Sigmoid colon (tissue), 6 donors: ENCODE measurements at regions not wholly inside any gene's neighbourhood (a gene's known extent, or its start where the extent isn't known, plus 50 kb on each side); places are given as distances from the start of the nearest gene placed in this dataset.
A peak's percentile ranks its signal among the peaks of the same experiment; 100 is the strongest.

ENCODE experiments used
- DNase-seq: peaks from one replicate; pipeline ENCODE4 v3.0.0-alpha.2; 2019
- H3K27ac ChIP-seq, 4 donors: fragments of 200-600 bp; sonication (generic); one replicate each; pipeline ENCODE4 v1.5.1; 2016 to 2019; ENCODE audit warnings: mild to moderate bottlenecking in 1 of 4
- H3K27me3 ChIP-seq, 3 donors: fragments of 200-600 bp; sonication (generic); one replicate each; pipeline ENCODE4 v1.5.1; 2019; ENCODE audit warnings: mild to moderate bottlenecking in 1 of 3
- H3K36me3 ChIP-seq, 4 donors: fragments of 200-600 bp; sonication (generic); one replicate each; pipeline ENCODE4 v1.5.1; 2016 to 2019
- H3K4me1 ChIP-seq, 4 donors: fragments of 200-600 bp; sonication (generic); one replicate each; pipeline ENCODE4 v1.5.1; 2017 to 2019
- H3K4me3 ChIP-seq, 4 donors: fragments of 200-600 bp; sonication (generic); one replicate each; pipeline ENCODE4 v1.5.1; 2017 to 2019; ENCODE audit warnings: mild to moderate bottlenecking in 2 of 4, moderate library complexity in 1 of 4
- H3K9me3 ChIP-seq, 4 donors: fragments of 200-600 bp in 3 of 4; sonication (generic) in 3 of 4; one replicate each; pipeline versions ENCODE4 v1.5.1 to v1.6.1; 2013 to 2019
- EP300 ChIP-seq, 4 donors: sonication (generic); formaldehyde crosslinking; IDR thresholded peaks; one replicate each; pipeline ENCODE4 v1.6.1; 2017; ENCODE audit warnings: antibody characterized with exemption in 4 of 4
- POLR2A ChIP-seq, 2 donors: fragments of 450-650 bp; IDR thresholded peaks; one replicate each; pipeline ENCODE4 v1.6.1; 2016; ENCODE audit warnings: antibody characterized with exemption in 2 of 2, mild to moderate bottlenecking in 2 of 2, moderate library complexity in 2 of 2
- POLR2AphosphoS5 ChIP-seq, 4 donors: sonication (generic); formaldehyde crosslinking; IDR thresholded peaks; one replicate each; pipeline ENCODE4 v1.6.1; 2017; ENCODE audit warnings: antibody characterized with exemption in 4 of 4
- WGBS, 2 donors: extraction: QIAGEN DNeasy Blood & Tissue Kit; methylation state at CpG; one replicate each; pipeline ENCODE4 v1.1.7; 2013; 5-methylcytosine and 5-hydroxymethylcytosine counted together
- intact Hi-C: fragments of 100-400 bp; cut with DNase I; formaldehyde crosslinking; loops from one replicate; pipeline ENCODE4 v1.15.1; 2023
- TF ChIP-seq, protein P1 (sequence below), 4 experiments: fragments of 450-650 bp in 3 of 4; fragments of 200-600 bp in 1 of 4; IDR thresholded peaks; one replicate each; pipeline ENCODE4 v1.5.1; 2016 to 2019; ENCODE audit warnings: antibody characterized with exemption in 4 of 4, mild to moderate bottlenecking in 3 of 4, moderate library complexity in 2 of 4
- donor health status: healthy with polysubstance abuse.
- donor health status: healthy.

DNA sequence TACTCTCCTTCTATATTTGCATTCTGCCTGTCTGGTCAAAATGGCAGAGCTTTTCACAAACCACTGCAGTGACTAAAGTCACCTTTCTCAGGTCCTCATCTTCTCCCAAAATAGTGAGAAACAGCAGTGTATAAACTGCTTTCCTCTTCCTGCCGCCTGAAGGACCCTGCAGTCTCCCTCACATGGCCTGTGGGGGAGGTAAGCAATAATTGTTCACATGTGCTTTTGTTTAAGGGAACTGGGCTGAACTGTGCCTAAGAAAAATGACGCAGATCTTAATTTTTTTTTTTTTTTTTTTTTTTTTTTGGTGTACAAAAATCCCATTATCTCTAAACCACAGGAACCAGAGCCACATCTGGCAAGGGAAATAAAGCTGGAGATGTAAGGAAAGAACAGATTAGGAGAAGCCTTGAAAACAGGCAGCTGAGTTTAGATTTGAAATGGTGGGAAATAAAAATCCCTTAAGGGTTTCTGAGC is 131.7 kb upstream of the VLDLR start:
- no peaks in the 10 kb centered on the region for H3K36me3 ChIP-seq
- WGBS, 2 donors, result 74 to 84% methylated on average over 2 of the region's 2 CpGs
- H3K9me3 ChIP-seq, result no peaks in the 10 kb centered on the region
- TF ChIP-seq POLR2AphosphoS5 (IDR thresholded peaks at IDR 0.05) (no peak), POLR2A (IDR thresholded peaks at IDR 0.05) (no peak), EP300 (IDR thresholded peaks at IDR 0.05) (no peak)
- TF ChIP-seq, protein P1, sequence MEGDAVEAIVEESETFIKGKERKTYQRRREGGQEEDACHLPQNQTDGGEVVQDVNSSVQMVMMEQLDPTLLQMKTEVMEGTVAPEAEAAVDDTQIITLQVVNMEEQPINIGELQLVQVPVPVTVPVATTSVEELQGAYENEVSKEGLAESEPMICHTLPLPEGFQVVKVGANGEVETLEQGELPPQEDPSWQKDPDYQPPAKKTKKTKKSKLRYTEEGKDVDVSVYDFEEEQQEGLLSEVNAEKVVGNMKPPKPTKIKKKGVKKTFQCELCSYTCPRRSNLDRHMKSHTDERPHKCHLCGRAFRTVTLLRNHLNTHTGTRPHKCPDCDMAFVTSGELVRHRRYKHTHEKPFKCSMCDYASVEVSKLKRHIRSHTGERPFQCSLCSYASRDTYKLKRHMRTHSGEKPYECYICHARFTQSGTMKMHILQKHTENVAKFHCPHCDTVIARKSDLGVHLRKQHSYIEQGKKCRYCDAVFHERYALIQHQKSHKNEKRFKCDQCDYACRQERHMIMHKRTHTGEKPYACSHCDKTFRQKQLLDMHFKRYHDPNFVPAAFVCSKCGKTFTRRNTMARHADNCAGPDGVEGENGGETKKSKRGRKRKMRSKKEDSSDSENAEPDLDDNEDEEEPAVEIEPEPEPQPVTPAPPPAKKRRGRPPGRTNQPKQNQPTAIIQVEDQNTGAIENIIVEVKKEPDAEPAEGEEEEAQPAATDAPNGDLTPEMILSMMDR (IDR thresholded peaks at IDR 0.05), result no peak
- no peak overlapping the region for H3K27ac ChIP-seq
- H3K4me1 ChIP-seq, result peaks cover 0 to 31% (median 23%) of the 10 kb centered on the region in 4 donors
- no peak for DNase-seq
- intact Hi-C loops, result loop anchor here (5.0 kb wide), 1 partner anchor 132 kb away; the partner anchor contains the start of gene VLDLR
- no peaks in the 10 kb centered on the region for H3K27me3 ChIP-seq
- H3K4me3 ChIP-seq, result no peak overlapping the region

DNA sequence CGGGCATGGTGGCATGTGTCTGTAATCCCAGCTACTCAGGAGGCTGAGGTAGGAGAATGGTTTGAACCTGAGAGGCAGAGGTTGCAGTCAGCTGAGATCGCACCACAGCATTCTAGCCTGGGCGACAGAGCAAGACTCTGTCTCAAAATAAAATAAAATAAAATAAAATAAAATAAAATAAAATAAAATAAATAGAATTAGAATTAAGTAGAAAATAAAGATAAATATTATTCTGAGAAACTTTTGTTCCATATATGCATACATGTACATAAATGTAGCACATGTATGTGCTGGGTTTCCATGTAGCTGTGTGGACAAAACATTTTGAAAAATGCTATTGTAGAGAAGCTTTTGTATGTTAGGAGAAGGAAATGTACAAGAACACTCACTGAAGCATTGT is 129.4 kb upstream of the VLDLR start:
- Histone ChIP-seq H3K36me3 (no peaks in the 10 kb centered on the region), H3K27ac (no peak overlapping the region), H3K9me3 (no peaks in the 10 kb centered on the region), H3K4me3 (no peak overlapping the region), H3K27me3 (no peaks in the 10 kb centered on the region), H3K4me1 (peaks cover 0 to 26% (median 22%) of the 10 kb centered on the region in 4 donors)
- TF ChIP-seq POLR2A (IDR thresholded peaks at IDR 0.05), result no peak
- intact Hi-C loops, result loop anchor here (5.0 kb wide), 1 partner anchor 130 kb away; the partner anchor contains the start of gene VLDLR
- WGBS, 2 donors, result 96 to 100% methylated on average over 3 of the region's 3 CpGs
- no peak for DNase-seq

DNA sequence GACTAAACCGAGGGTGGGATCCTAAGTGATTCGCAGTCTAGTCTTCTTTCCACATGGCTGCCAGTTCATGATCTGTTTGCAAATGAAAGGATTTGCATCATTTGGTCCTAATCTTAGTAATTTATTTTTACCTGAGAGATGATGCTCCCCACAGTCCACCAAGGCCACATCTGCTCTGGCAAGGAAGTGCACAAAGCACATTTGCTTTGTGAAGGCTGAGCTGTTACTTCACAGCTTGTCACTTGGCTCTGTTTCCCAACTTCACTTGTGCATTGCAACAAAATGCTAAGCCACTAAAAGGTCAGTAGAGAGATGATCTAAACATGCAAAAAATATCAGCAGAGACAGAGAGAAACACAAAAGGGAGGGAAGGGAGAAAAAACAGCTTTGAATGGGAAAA is 128.5 kb upstream of the VLDLR start:
- Histone ChIP-seq H3K4me1 (peaks cover 0 to 26% (median 22%) of the 10 kb centered on the region in 4 donors), H3K27me3 (no peaks in the 10 kb centered on the region), H3K9me3 (no peaks in the 10 kb centered on the region), H3K36me3 (no peaks in the 10 kb centered on the region), H3K27ac (peak overlapping the region in 2 of 4 donors; percentile 35 to 56), H3K4me3 (no peak overlapping the region)
- intact Hi-C loops, result loop anchor here (5.0 kb wide), 1 partner anchor 129 kb away; the partner anchor contains the start of gene VLDLR
- TF ChIP-seq EP300 (IDR thresholded peaks at IDR 0.05) (no peak), POLR2AphosphoS5 (IDR thresholded peaks at IDR 0.05) (peak in 3 of 4 donors; percentile 29 to 48 (median 30))
- 77 to 81% methylated on average over 2 of the region's 2 CpGs for WGBS, 2 donors
- DNase-seq, result peak; percentile 64

DNA sequence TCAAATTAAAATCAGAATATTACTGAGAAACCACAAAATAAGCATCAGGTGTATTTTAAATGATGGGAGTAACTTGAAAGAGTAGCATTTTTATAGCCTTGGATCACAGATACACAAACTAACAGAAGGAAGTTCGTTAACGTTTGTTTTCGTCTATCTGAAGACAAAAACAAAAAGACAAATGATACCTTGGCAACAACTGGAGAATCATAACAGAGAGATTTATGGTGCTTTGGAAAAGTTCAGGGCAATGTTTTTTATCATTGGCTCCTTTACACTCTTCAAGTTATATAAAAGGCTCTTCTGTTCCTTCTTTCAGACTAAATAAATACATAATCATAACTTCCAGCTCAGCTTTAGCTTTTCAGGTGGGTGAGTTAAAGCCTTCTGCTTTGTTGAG is 128.1 kb upstream of the VLDLR start:
- WGBS, 2 donors, result 9 to 44% methylated on average over 3 of the region's 3 CpGs
- peak overlapping the region in 2 of 4 donors; percentile 35 to 56 for H3K27ac ChIP-seq

DNA sequence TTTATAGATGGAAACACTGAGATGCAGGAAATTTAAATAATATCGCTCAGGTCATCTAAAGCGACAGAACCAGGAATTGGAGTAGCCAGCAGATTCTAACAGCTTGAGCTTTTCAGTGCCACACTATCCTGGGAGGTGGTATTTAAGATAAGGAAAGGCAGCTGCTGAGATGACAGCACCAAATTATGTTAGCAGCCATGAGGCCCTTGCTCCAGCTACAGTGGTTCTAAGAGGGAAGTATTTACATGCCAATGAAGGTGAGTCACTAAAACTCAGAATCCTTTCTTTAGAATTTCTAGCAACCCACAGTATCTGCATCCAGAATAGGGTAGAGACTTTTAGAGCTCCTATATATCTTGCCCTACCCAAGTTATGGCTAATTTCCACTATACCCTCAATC is 127.0 kb upstream of the VLDLR start:
- Histone ChIP-seq H3K4me1 (peaks cover 0 to 36% (median 22%) of the 10 kb centered on the region in 4 donors), H3K27me3 (no peaks in the 10 kb centered on the region), H3K4me3 (no peak overlapping the region), H3K9me3 (no peaks in the 10 kb centered on the region), H3K36me3 (no peaks in the 10 kb centered on the region), H3K27ac (peak overlapping the region in 2 of 4 donors; percentile 35 to 56)
- DNase-seq, result no peak
- 86 to 88% methylated on average over 2 of the region's 2 CpGs for WGBS, 2 donors
- TF ChIP-seq POLR2AphosphoS5 (IDR thresholded peaks at IDR 0.05) (no peak), POLR2A (IDR thresholded peaks at IDR 0.05) (no peak), EP300 (IDR thresholded peaks at IDR 0.05) (no peak)
- TF ChIP-seq, protein P1 (IDR thresholded peaks at IDR 0.05), result no peak
- intact Hi-C loops, result loop anchor here (5.0 kb wide), 1 partner anchor 128 kb away; the partner anchor contains the start of gene VLDLR

More for the DNA sequence above, 128.1 kb upstream of the VLDLR start:
- Histone ChIP-seq H3K4me1 (peaks cover 0 to 26% (median 22%) of the 10 kb centered on the region in 4 donors), H3K4me3 (no peak overlapping the region), H3K9me3 (no peaks in the 10 kb centered on the region), H3K27me3 (no peaks in the 10 kb centered on the region), H3K36me3 (no peaks in the 10 kb centered on the region)
- TF ChIP-seq POLR2A (IDR thresholded peaks at IDR 0.05), result no peak
- intact Hi-C loops, result loop anchor here (5.0 kb wide), 1 partner anchor 129 kb away; the partner anchor contains the start of gene VLDLR
- DNase-seq, result no peak

DNA sequence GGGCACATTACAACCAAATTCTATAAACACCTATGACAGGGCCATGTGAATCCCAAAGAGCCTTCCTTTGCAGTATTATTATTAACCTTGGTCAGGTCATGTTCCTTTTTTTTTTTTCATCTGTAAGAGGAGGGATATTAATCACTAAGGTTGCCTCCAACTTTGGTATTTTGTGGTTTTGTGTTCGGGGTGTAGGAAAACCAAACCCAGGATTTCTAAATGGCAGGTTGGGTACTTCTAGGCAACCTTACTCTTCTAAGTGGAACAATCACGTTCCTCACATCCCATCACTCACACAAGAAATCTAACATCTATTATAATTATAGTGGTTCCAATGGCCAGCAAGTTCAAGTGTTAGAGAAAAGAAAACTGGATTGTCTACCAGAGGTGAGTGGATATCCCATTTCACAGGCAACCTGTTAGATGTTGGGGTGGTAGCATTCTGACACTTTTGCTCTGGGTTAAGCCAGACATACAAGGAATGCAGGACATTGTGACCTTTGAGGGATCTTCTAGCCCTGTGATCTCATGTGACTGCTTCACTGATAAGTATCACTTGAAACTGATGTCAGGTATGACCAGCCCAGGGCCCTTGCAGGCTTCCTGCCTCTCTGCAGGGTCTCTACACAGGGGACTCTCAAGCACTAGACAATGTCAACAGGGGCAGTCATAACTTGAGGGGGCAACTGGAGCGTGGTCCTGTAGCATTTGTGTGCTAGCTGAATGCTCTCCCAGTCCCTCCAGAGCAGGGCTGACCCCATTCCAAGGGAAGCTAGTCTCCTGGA is 126.2 kb upstream of the VLDLR start:
- peak overlapping the region in 2 of 4 donors; percentile 35 to 56 for H3K27ac ChIP-seq
- TF ChIP-seq EP300 (IDR thresholded peaks at IDR 0.05) (no peak), POLR2AphosphoS5 (IDR thresholded peaks at IDR 0.05) (no peak), POLR2A (IDR thresholded peaks at IDR 0.05) (no peak)
- TF ChIP-seq, protein P1 (IDR thresholded peaks at IDR 0.05), result no peak
- no peak for DNase-seq
- no peaks in the 10 kb centered on the region for H3K36me3 ChIP-seq
- intact Hi-C loops, result no loop called here
- H3K27me3 ChIP-seq, result no peaks in the 10 kb centered on the region
- H3K4me1 ChIP-seq, result peaks cover 0 to 44% (median 25%) of the 10 kb centered on the region in 4 donors
- WGBS, 2 donors, result 77 to 88% methylated on average over 3 of the region's 3 CpGs
- H3K4me3 ChIP-seq, result no peak overlapping the region
- no peaks in the 10 kb centered on the region for H3K9me3 ChIP-seq
